ENCODE measurements at regions not wholly inside any gene's neighbourhood (a gene's known extent, or its start where the extent isn't known, plus 50 kb on each side); places are given as distances from the start of the nearest gene placed in this dataset. TPM values are rescaled to one million over a fixed set of nuclear protein-coding genes. Genes with fewer than 3 reads are reported as not detected.
"Not testable (repeated sequence)": the region's sequence is repeated elsewhere in the genome, so short reads cannot be mapped to it uniquely, and the experiment has no call there.

- DNase-seq (ENCODE audit: low read depth); H3K4me3 ChIP-seq (ENCODE audit: low read depth, low read length): not testable (repeated sequence)
These were observed 1625.3 kb downstream of the CDY2B start for GRCh38 chrY:16254551-16255295.

GRCh38 chrY:16255778-16256177, 1624.2 kb downstream of the CDY2B start:
- DNase-seq (ENCODE audit: low read depth); H3K4me3 ChIP-seq (ENCODE audit: low read depth, low read length): not testable (repeated sequence)

Small RNA genes in the stretch of these regions (small RNA-seq; reads per million reads assigned to genes)
- gene RF00401 = not detected
- gene RNU6-109P = not detected

Measured in fibroblast of villous mesenchyme (primary cell).